Spleen (tissue), 11 donors: ENCODE measurements at regions not wholly inside any gene's neighbourhood (a gene's known extent, or its start where the extent isn't known, plus 50 kb on each side); places are given as distances from the start of the nearest gene placed in this dataset.

ENCODE experiments used
- DNase-seq: peaks from one replicate; pipeline ENCODE4 v3.0.0-alpha.2; 2020
- H3K27ac ChIP-seq, 8 donors: fragments of 200-600 bp; sonication (generic) in 7 of 8; 1 replicate in 4 of 8; 2 replicates in 4 of 8; pipeline versions ENCODE4 v1.5.0 to v1.8.0; 2016 to 2021; ENCODE audit warnings: inconsistent platforms in 4 of 8, mild to moderate bottlenecking in 4 of 8, moderate library complexity in 1 of 8
- H3K27me3 ChIP-seq, 7 donors: fragments of 200-600 bp; sonication (generic) in 6 of 7; replicated peaks in 1 of 7; 1 replicate in 4 of 7; 2 replicates in 3 of 7; pipeline versions ENCODE4 v1.5.0 to v1.8.0; 2016 to 2021; ENCODE audit warnings: inconsistent platforms in 3 of 7, mild to moderate bottlenecking in 1 of 7
- H3K36me3 ChIP-seq, 6 donors: fragments of 200-600 bp; sonication (generic) in 5 of 6; 1 replicate in 4 of 6; 2 replicates in 2 of 6; pipeline versions ENCODE4 v1.5.0 to v1.8.0; 2016 to 2021; ENCODE audit warnings: inconsistent platforms in 2 of 6
- H3K4me1 ChIP-seq, 6 donors: fragments of 200-600 bp; sonication (generic) in 5 of 6; 1 replicate in 3 of 6; 2 replicates in 3 of 6; pipeline versions ENCODE4 v1.5.0 to v1.8.0; 2016 to 2021; ENCODE audit warnings: inconsistent platforms in 3 of 6
- H3K4me3 ChIP-seq, 8 donors: fragments of 200-600 bp; sonication (generic) in 7 of 8; 1 replicate in 4 of 8; 2 replicates in 4 of 8; pipeline versions ENCODE4 v1.5.0 to v1.8.0; 2016 to 2021; ENCODE audit warnings: inconsistent platforms in 4 of 8, mild to moderate bottlenecking in 4 of 8, moderate library complexity in 2 of 8
- H3K9me3 ChIP-seq, 8 donors: fragments of 200-600 bp; sonication (generic) in 7 of 8; 1 replicate in 4 of 8; 2 replicates in 4 of 8; pipeline versions ENCODE4 v1.5.0 to v1.8.0; 2016 to 2021; ENCODE audit warnings: inconsistent platforms in 4 of 8
- POLR2A ChIP-seq, 3 donors: fragments of 450-650 bp; IDR thresholded peaks; one replicate each; pipeline ENCODE4 v1.5.1; 2017; ENCODE audit warnings: antibody characterized with exemption in 3 of 3, mild to moderate bottlenecking in 1 of 3
- POLR2AphosphoS5 ChIP-seq, 3 donors: sonication (generic); formaldehyde crosslinking; IDR thresholded peaks; one replicate each; pipeline ENCODE4 v1.5.1; 2017; ENCODE audit warnings: antibody characterized with exemption in 3 of 3
- WGBS, 5 donors: extraction: QIAGEN DNeasy Blood & Tissue Kit in 3 of 5; methylation state at CpG; one replicate each; pipeline versions ENCODE4 v1.1.5 to v1.1.7; 2013 to 2018; 5-methylcytosine and 5-hydroxymethylcytosine counted together
- intact Hi-C: fragments of 100-400 bp; cut with DNase I; formaldehyde crosslinking; loops from one replicate; pipeline ENCODE4 v1.15.0; 2023; ENCODE audit warnings: low total_unique reads
- TF ChIP-seq, protein P1 (sequence below), 11 experiments: fragments of 200-600 bp in 7 of 11; fragments of 450-650 bp in 4 of 11; sonication (generic) in 4 of 11; IDR thresholded peaks in 8 of 11; conservative IDR thresholded peaks in 3 of 11; 1 replicate in 7 of 11; 2 replicates in 4 of 11; pipeline versions ENCODE4 v1.4.0 to v1.8.0; 2016 to 2021; ENCODE audit warnings: antibody characterized with exemption in 11 of 11, inconsistent platforms in 4 of 11, mild to moderate bottlenecking in 1 of 11
- donor health status: healthy with polysubstance abuse.
- donor health status: DM: no; HTN: no; CAD: no; lungs with moderate emphysema.
- donor health status: DM: no; HTN: no; CAD: no.
- donor health status: Bipolar disorder and iron deficiency.
- donor health status: healthy.
- donor health status: DM: no; HTN: no; CAD: no.
- donor health status: DM: yes; HTN: yes; CAD: no.

DNA sequence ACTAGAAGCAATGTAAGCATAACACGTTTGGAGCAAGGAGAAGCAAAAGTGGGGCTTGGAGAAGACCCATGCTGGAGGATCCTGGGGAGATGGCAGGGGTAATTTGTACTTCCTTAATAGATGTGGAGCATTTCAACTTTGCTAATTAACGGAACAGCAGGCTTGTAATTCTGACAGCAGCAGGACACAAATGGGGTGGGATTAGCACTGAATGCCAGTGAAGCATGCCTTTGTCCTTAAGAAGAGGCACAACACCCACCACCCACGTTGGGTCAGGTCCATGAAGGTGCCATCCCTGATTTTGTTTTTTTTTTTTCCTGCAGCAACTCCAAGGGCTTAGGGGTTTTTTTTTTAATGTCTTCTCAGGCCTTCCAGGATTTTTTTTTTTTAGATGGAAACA, 231.9 kb upstream of the ROPN1 start:
- no peak overlapping the region for H3K27ac ChIP-seq
- no peak overlapping the region for H3K4me3 ChIP-seq
- H3K4me1 ChIP-seq: no peaks in the 10 kb centered on the region
- DNase-seq: no peak
- peaks cover 0 to 4% (median 0%) of the 10 kb centered on the region in 7 donors for H3K27me3 ChIP-seq
- TF ChIP-seq POLR2A (IDR thresholded peaks at IDR 0.05) (no peak), POLR2AphosphoS5 (IDR thresholded peaks at IDR 0.05) (no peak)
- TF ChIP-seq, protein P1, sequence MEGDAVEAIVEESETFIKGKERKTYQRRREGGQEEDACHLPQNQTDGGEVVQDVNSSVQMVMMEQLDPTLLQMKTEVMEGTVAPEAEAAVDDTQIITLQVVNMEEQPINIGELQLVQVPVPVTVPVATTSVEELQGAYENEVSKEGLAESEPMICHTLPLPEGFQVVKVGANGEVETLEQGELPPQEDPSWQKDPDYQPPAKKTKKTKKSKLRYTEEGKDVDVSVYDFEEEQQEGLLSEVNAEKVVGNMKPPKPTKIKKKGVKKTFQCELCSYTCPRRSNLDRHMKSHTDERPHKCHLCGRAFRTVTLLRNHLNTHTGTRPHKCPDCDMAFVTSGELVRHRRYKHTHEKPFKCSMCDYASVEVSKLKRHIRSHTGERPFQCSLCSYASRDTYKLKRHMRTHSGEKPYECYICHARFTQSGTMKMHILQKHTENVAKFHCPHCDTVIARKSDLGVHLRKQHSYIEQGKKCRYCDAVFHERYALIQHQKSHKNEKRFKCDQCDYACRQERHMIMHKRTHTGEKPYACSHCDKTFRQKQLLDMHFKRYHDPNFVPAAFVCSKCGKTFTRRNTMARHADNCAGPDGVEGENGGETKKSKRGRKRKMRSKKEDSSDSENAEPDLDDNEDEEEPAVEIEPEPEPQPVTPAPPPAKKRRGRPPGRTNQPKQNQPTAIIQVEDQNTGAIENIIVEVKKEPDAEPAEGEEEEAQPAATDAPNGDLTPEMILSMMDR (IDR thresholded peaks at IDR 0.05 in 8 of 11, conservative IDR thresholded peaks at IDR 0.05 in 3 of 11): no peak
- H3K36me3 ChIP-seq: peaks cover 0 to 6% (median 0%) of the 10 kb centered on the region in 6 donors
- intact Hi-C loops: no loop called here
- H3K9me3 ChIP-seq: peaks cover 0 to 8% (median 5%) of the 10 kb centered on the region in 8 donors
- WGBS, 5 donors: 65 to 71% (median 70%) methylated on average over 3 of the region's 3 CpGs

DNA sequence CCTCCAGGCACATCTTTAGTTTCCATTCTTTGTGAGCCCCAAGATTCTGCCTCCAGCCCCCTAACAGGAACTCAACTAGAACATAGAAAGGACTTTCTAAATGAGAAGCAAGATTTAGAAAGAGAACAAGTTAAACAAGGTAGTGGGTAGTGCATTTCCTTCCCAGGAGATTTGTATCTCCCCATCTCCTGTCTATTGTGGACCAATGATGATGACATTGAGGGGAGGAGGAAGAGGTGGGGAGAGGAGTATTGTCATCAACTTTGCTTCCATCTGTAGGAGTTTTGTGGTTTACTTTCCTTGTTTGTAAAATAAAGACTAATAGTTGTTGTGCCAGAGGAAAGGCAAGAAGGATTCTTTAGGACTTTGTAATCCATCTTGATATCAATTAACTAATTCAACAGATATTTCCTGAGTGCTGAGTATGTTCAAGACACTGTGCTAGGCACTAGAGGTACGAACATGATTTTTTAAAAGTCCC, 235.3 kb upstream of the ROPN1 start:
- TF ChIP-seq POLR2AphosphoS5 (IDR thresholded peaks at IDR 0.05): no peak
- no peak for TF ChIP-seq POLR2A (IDR thresholded peaks at IDR 0.05)
- TF ChIP-seq, protein P1 (IDR thresholded peaks at IDR 0.05 in 8 of 11, conservative IDR thresholded peaks at IDR 0.05 in 3 of 11): no peak
- DNase-seq: no peak
- 79 to 92% (median 82%) methylated on average over 1 of the region's 1 CpG for WGBS, 5 donors
- peaks cover 0 to 15% (median 5%) of the 10 kb centered on the region in 6 donors for H3K4me1 ChIP-seq
- H3K27me3 ChIP-seq: peaks cover 0 to 8% (median 0%) of the 10 kb centered on the region in 7 donors
- intact Hi-C loops: no loop called here
- peaks cover 0 to 6% (median 0%) of the 10 kb centered on the region in 6 donors for H3K36me3 ChIP-seq
- peaks cover 0 to 9% (median 6%) of the 10 kb centered on the region in 8 donors for H3K9me3 ChIP-seq
- no peak overlapping the region for H3K4me3 ChIP-seq
- no peak overlapping the region for H3K27ac ChIP-seq

DNA sequence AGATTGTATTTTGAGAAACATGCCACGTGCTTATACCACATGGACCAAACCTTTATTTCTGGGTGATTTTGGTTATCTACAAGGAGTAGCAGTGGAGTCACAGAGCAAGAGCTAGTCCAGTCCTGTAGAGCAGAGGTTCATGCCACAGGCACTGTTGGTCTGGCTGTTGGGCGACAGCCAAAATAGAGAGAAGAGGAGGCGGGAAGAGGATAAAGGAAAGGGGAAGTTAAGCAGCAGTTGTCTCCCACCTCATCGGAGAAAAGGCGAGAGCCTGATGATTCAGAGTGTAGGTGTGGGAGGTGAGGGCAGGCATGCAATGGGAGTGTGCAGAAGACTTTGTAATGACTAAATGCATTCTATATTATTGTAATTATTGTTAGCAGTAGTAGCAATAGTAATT, 237.5 kb upstream of the ROPN1 start:
- H3K27me3 ChIP-seq: peaks cover 0 to 13% (median 0%) of the 10 kb centered on the region in 7 donors
- H3K36me3 ChIP-seq: peaks cover 0 to 6% (median 0%) of the 10 kb centered on the region in 6 donors
- intact Hi-C loops: no loop called here
- TF ChIP-seq, protein P1 (IDR thresholded peaks at IDR 0.05 in 8 of 11, conservative IDR thresholded peaks at IDR 0.05 in 3 of 11): no peak
- TF ChIP-seq POLR2A (IDR thresholded peaks at IDR 0.05) (no peak), POLR2AphosphoS5 (IDR thresholded peaks at IDR 0.05) (no peak)
- no peak for DNase-seq
- peaks cover 0 to 30% (median 5%) of the 10 kb centered on the region in 6 donors for H3K4me1 ChIP-seq
- 54 to 68% (median 56%) methylated on average over 5 of the region's 5 CpGs for WGBS, 5 donors
- H3K4me3 ChIP-seq: no peak overlapping the region
- H3K27ac ChIP-seq: no peak overlapping the region
- peaks cover 0 to 9% (median 6%) of the 10 kb centered on the region in 8 donors for H3K9me3 ChIP-seq

DNA sequence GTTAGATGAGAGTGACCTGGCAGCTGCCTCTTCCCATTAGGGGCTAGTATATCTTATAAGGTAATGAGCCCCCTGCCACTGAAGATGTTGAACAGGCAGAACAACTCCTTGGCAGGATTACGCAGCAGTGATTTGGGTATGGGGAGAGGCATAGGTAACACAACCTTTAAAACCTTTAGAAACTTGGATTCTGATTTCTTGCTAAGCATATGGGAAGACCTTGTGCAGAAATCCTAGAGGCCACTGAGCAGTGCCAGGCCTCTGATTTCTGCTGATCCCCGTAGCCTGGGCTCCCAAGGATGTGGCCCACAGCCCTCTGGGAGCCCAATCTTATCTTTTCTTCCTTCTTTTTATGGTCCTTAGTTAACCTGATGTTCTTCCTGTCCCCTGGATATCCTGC, 237.9 kb upstream of the ROPN1 start:
- TF ChIP-seq, protein P1 (IDR thresholded peaks at IDR 0.05 in 8 of 11, conservative IDR thresholded peaks at IDR 0.05 in 3 of 11): no peak
- TF ChIP-seq POLR2A (IDR thresholded peaks at IDR 0.05) (no peak), POLR2AphosphoS5 (IDR thresholded peaks at IDR 0.05) (no peak)
- H3K36me3 ChIP-seq: peaks cover 0 to 6% (median 0%) of the 10 kb centered on the region in 6 donors
- peaks cover 0 to 33% (median 5%) of the 10 kb centered on the region in 6 donors for H3K4me1 ChIP-seq
- H3K27ac ChIP-seq: no peak overlapping the region
- no peak for DNase-seq
- intact Hi-C loops: no loop called here
- H3K9me3 ChIP-seq: peaks cover 0 to 9% (median 6%) of the 10 kb centered on the region in 8 donors
- peaks cover 0 to 13% (median 0%) of the 10 kb centered on the region in 7 donors for H3K27me3 ChIP-seq
- WGBS, 5 donors: 68 to 81% (median 72%) methylated on average over 2 of the region's 2 CpGs
- H3K4me3 ChIP-seq: no peak overlapping the region
